COLO668 (cell line): ENCODE measurements at regions not wholly inside any gene's neighbourhood (a gene's known extent, or its start where the extent isn't known, plus 50 kb on each side); places are given as distances from the start of the nearest gene placed in this dataset.
"Not testable (repeated sequence)": the region's sequence is repeated elsewhere in the genome, so short reads cannot be mapped to it uniquely, and the experiment has no call there.

Experiments used
- DNase-seq: peaks from one replicate; lab custom pipeline; 2025; ENCODE audit not compliant: unreplicated experiment; lab: John Stamatoyannopoulos, UW

GRCh38 chr6:121856296-121856695, 420.9 kb downstream of the GJA1 start:
- DNase-seq = no peak

- no peak for DNase-seq
Observed at GRCh38 chr6:121857551-121857950, 422.1 kb downstream of the GJA1 start.

GRCh38 chr6:121858310-121858709, 422.9 kb downstream of the GJA1 start:
- DNase-seq = no peak

GRCh38 chr6:121858986-121859385, 423.5 kb downstream of the GJA1 start:
- DNase-seq = no peak

DNA sequence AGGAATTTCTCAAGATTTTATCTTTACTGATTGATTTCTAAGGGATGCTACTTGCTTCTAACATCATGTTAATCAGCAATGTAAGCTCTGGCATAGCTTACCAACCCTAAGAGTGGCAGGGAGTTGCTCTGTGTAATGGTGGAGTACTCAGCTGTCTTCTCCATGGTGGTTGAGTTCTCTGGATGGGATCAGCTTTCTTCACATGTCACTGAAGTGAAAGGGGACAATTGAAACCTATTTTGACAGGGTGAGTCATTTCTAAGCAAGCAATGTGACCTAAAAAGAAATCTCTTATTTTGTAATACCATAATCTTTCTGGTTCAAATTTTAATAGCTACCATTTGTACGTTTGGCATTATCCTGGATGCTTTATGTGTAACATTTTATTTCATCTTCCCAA, 430.4 kb downstream of the GJA1 start:
- DNase-seq = no peak

DNA sequence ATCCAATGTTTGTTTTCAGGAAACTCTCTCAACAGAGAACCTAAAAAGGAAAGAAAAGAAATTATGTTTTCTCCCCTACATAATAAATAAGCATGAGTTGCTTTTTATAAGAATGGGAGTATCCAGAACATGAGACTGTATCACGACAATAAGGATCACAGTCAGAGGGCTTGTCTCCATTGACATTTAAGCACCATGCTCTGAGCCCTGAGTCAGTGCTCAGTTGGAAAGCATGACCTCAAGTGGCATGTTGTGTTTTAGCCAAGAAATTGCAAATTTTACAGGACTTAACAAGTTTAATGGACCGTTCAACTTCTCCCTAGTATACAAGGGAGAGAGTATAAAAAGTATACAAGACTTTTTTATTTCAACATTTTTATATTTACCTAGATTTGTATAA, 431.6 kb downstream of the GJA1 start:
- DNase-seq = no peak

DNA sequence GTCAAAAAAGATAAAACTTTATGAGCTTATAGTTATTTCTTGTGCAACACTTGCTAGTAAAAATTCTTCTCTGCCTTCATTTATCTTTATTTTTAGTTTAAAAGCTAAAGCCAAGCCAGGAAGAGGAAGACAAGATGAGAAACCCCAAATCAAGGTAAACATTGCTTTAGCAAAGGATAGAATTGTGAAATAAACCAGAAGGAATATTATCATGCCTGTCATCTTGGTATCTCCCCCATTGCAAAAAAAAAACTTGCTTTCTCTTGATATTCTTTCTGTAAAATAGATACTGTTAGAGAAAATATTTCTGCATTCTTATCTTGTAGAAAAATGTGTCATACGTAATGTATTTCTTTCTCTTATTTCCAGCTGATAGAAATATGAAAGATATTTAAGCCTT, 432.8 kb downstream of the GJA1 start:
- no peak for DNase-seq

GRCh38 chr6:121873595-121873994, 438.1 kb downstream of the GJA1 start:
- no peak for DNase-seq

DNA sequence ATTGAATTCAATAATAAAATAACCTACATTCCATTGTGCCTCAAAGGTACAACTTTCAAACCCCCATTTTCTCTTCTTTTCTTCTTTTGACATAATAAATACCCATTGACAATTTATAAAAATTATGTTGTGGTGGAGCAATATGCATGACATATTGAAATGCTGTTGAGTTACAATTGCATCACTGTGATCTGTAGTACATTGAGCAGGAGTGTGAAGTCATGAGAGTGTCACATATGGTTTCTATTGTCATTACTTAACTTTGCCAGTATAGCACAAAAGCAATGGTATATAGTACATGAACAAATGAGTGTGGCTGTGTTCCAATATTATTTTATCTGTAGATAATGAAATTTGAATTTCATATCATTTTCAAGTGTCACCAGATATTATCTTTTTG, 441.3 kb downstream of the GJA1 start:
- no peak for DNase-seq

DNA sequence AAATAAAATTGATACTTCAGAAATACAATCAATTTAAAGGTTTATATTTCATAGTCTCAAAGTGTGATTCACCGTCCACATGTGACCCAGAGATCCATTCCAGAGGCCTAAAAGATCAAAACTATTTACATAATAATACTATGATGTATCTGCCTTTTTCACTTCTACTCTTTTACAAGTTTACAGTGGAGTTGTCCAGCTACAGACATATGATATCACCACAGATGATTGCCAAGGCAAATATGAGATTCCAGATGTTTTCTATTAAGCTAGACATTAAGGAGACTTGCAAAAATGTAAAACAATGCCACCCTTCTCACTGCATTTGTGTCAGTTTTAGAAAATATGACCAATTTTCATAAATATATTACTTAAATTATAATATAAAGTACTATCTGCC, 443.7 kb downstream of the GJA1 start:
- no peak for DNase-seq

GRCh38 chr6:121880831-121881230, 445.4 kb downstream of the GJA1 start:
- DNase-seq = no peak

DNA sequence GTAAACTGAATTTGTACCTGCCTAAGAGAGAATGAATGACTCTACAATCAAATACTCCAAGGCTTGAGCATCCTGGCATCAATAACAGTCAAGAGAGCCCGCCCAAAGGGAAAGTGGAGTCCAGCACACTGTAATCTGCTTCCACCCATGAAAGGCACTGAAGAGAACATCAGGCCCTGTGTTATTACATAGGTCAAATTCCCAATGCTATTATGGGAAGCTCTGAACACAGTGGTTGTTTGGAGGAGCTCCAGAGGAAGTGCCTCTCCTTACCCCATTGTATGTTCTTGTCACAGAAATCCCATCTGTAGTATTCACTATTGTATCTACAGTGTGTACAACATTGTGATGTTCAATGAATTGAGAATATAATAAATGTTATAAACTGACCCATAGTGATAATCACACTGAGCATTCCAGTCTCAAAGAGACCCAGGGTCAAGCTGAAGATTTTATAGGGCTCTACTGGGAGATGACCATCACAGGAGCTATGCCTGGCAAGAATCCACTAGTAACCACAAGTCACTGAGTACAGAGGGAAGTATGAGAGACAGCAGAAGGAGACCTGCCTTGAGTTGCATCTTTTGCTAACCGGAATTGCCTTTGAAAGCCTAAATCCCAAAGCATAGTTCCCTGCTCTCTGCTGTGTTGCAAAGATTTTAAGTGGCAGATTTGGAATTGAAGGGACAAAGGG, 446.7 kb downstream of the GJA1 start:
- no peak for DNase-seq

GRCh38 chr6:121884091-121884490, 448.6 kb downstream of the GJA1 start:
- no peak for DNase-seq

DNA sequence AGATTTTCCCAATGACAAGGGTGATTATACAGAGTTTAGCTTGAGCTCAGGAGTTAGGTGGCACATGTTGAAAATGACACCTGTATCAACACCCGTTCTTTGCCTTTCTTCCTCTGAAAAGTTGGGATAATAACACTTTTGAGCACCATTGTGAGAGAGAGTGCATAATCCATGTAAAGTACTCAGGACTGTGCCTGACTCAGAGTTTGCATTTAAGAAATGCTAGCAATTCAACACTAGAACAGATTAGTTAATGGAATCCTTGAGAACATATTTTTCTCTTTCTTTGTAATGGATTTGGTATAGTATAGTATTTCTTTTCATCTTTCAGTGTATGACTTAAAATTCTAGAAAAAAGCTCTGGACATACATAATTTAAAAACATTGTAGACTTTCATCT, 449.2 kb downstream of the GJA1 start:
- no peak for DNase-seq

DNA sequence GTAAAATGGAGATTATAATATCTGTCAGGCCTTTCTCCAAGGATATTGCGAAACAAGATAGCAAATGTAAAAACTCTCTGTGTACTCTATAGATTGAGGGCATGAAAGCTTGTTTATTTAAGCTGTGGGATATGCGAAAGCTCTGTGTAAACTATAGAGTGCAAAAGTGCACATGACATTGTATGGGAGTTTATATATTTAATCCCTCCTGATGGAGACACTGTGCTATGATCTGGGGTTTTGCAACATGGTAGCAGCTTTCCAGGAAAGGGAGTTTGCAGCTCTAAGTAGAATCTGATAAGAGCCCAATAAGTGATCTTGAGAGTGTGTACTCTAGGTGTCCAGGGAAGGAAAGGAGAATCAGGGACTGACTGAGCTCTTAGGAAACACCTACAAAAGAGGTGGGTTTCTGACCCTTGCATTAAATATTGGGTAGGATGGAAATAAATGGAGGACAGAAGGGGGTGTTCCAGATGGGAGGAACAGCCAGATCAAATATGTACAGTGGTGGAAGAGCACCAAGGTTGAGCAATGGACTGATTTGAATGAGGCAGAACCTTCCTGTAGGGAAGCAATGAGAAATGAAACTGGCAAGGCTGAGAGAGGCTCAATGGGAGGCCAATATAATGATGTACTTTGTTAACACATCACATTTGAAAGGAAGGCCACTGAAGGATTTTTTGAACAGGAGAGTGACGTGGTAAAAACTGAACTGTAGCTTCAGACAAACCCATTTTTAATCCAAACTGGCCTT, 450.1 kb downstream of the GJA1 start:
- no peak for DNase-seq

- no peak for DNase-seq
Observed at GRCh38 chr6:121886223-121886830, 450.9 kb downstream of the GJA1 start.

DNA sequence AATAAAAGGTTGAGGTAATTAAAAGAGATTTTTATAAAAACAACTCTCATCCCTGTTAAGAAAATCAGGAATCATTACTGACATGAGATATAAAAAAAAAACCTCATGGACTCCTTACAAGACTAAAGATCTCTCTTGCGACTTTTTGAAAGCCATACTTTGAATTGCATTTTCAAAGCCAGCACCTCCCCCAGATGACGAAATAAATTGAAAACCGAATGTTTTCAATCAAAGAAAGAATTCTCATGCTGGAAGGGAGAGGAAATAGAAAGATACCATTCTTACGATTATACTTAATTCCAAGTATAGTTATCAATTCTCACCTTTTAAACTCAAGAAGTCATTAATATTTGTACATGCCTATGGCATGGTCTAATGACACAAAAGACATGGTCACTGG, 452.3 kb downstream of the GJA1 start:
- no peak for DNase-seq

DNA sequence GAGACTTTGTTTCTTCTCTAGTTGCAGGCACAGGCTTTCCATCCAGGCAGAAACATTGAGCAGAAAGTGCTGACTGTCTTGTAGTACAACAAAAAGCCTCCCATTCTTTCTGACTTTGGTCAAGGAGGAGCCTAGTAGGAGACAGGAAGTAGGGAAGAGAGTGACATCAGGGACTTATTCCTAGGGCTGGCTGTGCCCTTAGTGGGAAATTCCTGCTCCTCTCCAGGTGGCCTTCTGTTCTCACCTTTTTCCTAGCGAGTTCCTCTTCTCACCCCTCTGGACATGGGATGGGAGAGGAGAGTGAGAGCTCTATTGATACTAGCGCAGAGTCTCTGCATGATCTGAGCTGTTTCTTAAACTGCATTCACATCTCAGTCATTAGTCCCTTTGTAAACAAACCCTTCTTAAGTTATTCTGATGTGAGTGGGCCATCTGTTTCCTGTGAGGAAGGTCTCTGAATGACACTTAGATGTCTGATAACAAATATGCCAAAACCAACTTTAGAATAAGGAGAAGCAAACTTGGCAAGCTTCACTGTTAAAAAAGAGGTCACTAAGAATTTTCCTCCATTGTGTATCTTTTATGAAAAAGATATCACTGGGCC, 455.0 kb downstream of the GJA1 start:
- DNase-seq = no peak

DNA sequence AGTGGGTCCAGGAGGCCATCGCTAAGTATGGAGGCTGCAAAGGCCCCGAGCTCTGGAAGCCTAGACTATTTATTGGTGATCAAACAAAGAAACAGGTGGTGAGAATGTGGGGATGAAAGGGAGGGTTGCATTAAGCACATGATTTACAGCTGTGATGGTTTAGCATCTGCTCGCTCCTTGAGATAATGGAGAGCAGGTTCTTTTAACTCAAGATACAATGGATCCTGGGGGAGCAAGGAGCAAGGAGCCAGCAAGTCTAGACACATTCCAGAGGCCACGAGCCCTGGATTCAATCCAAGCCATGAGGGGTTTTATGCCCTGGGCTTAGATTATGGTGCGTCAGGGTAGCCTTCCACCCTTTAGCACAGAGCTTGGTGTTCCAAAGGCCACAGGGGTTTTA, 460.3 kb downstream of the GJA1 start:
- DNase-seq = not testable (repeated sequence)

- DNase-seq = no peak
Observed at GRCh38 chr6:121896363-121896762, 460.9 kb downstream of the GJA1 start.

GRCh38 chr6:121896771-121897170, 461.3 kb downstream of the GJA1 start:
- no peak for DNase-seq

- no peak for DNase-seq
Observed at GRCh38 chr6:121897337-121897760, 461.9 kb downstream of the GJA1 start.
